Activated naive CD4-positive, alpha-beta T cell treated with anti-CD3 and anti-CD28 coated beads, Interleukin-2, amount 50 U/mL, for 16 hours (primary cell): ENCODE measurements at regions not wholly inside any gene's neighbourhood (a gene's known extent, or its start where the extent isn't known, plus 50 kb on each side); places are given as distances from the start of the nearest gene placed in this dataset.
A peak's percentile ranks its signal among the peaks of the same experiment; 100 is the strongest.
"Not testable (repeated sequence)": the region's sequence is repeated elsewhere in the genome, so short reads cannot be mapped to it uniquely, and the experiment has no call there.

Experiments used
- DNase-seq: peaks from one replicate; pipeline ENCODE4 v3.0.0-alpha.2; 2020

- DNase-seq, result not testable (repeated sequence)
These were observed 177.6 kb upstream of the PLGLB1 start for GRCh38 chr2:87199228-87199627.

- DNase-seq, result not testable (repeated sequence)
These were observed 183.0 kb upstream of the PLGLB1 start for GRCh38 chr2:87204569-87205147.

GRCh38 chr2:87212938-87213337 lies 191.3 kb upstream of the PLGLB1 start:
- DNase-seq, result not testable (repeated sequence)

- DNase-seq, result not testable (repeated sequence)
These were observed 195.4 kb upstream of the PLGLB1 start for GRCh38 chr2:87217005-87217404.

GRCh38 chr2:87217741-87218410 lies 196.2 kb upstream of the PLGLB1 start:
- peak; percentile 84 for DNase-seq

GRCh38 chr2:87220651-87221050 lies 199.0 kb upstream of the PLGLB1 start:
- DNase-seq, result not testable (repeated sequence)

GRCh38 chr2:87222131-87222530 lies 200.5 kb upstream of the PLGLB1 start:
- not testable (repeated sequence) for DNase-seq

GRCh38 chr2:87223873-87224272 lies 202.2 kb upstream of the PLGLB1 start:
- not testable (repeated sequence) for DNase-seq

GRCh38 chr2:87229091-87229689 lies 207.5 kb upstream of the PLGLB1 start:
- DNase-seq, result not testable (repeated sequence)

GRCh38 chr2:87229964-87230363 lies 208.3 kb upstream of the PLGLB1 start:
- DNase-seq, result not testable (repeated sequence)

- not testable (repeated sequence) for DNase-seq
These were observed 213.8 kb upstream of the PLGLB1 start for GRCh38 chr2:87235333-87235981.

- not testable (repeated sequence) for DNase-seq
These were observed 216.1 kb upstream of the PLGLB1 start for GRCh38 chr2:87237570-87238336.

- DNase-seq, result not testable (repeated sequence)
These were observed 218.0 kb upstream of the PLGLB1 start for GRCh38 chr2:87239558-87240215.

- DNase-seq, result not testable (repeated sequence)
These were observed 224.5 kb upstream of the PLGLB1 start for GRCh38 chr2:87246066-87246717.

- DNase-seq, result not testable (repeated sequence)
These were observed 230.4 kb upstream of the PLGLB1 start for GRCh38 chr2:87252046-87252445.

GRCh38 chr2:87254562-87254961 lies 232.9 kb upstream of the PLGLB1 start:
- DNase-seq, result not testable (repeated sequence)

GRCh38 chr2:87255410-87255809 lies 233.8 kb upstream of the PLGLB1 start:
- DNase-seq, result not testable (repeated sequence)

GRCh38 chr2:87258887-87259286 lies 237.2 kb upstream of the PLGLB1 start:
- DNase-seq, result not testable (repeated sequence)

- not testable (repeated sequence) for DNase-seq
These were observed 240.6 kb upstream of the PLGLB1 start for GRCh38 chr2:87262184-87262702.

GRCh38 chr2:87263868-87264518 lies 242.3 kb upstream of the PLGLB1 start:
- not testable (repeated sequence) for DNase-seq

- DNase-seq, result not testable (repeated sequence)
These were observed 253.5 kb upstream of the PLGLB1 start for GRCh38 chr2:87275192-87275591.
